Lung (tissue), 11 donors: ENCODE measurements at regions not wholly inside any gene's neighbourhood (a gene's known extent, or its start where the extent isn't known, plus 50 kb on each side); places are given as distances from the start of the nearest gene placed in this dataset.
A peak's percentile ranks its signal among the peaks of the same experiment; 100 is the strongest.

ENCODE experiments used
- ATAC-seq: fragments of 200-7000 bp; cut with Tn5 transposase; one replicate; pipeline ENCODE4 v1.9.1; 2020; ENCODE audit warnings: moderate number of reproducible peaks; ENCODE audit not compliant: insufficient read depth, low FRiP score
- DNase-seq, 3 donors: peaks; one replicate each; pipeline ENCODE4 v3.0.0-alpha.2; 2013 to 2017
- H3K27ac ChIP-seq, 2 donors: one replicate each; pipeline ENCODE4 v1.5.1; 2013; ENCODE audit warnings: mild to moderate bottlenecking in 2 of 2, moderate library complexity in 2 of 2, control low read depth in 1 of 2, inconsistent platforms in 1 of 2, low read depth in 1 of 2, low read length in 1 of 2
- H3K27me3 ChIP-seq, 3 donors: one replicate each; pipeline ENCODE4 v1.5.1; 2013; ENCODE audit warnings: low read length in 2 of 3; ENCODE audit not compliant: control insufficient read depth in 3 of 3, insufficient read depth in 3 of 3
- H3K36me3 ChIP-seq, 4 donors: one replicate each; pipeline ENCODE4 v1.5.1; 2013; ENCODE audit warnings: low read length in 4 of 4, mild to moderate bottlenecking in 1 of 4, moderate library complexity in 1 of 4; ENCODE audit not compliant: control insufficient read depth in 4 of 4, insufficient read depth in 4 of 4
- H3K4me1 ChIP-seq, 5 donors: one replicate each; pipeline ENCODE4 v1.5.1; 2013; ENCODE audit warnings: low read length in 5 of 5, mild to moderate bottlenecking in 2 of 5, moderate library complexity in 1 of 5; ENCODE audit not compliant: control insufficient read depth in 5 of 5, insufficient read depth in 5 of 5
- H3K4me3 ChIP-seq: one replicate; pipeline ENCODE4 v1.5.1; 2013; ENCODE audit warnings: mild to moderate bottlenecking, control low read depth, moderate library complexity
- H3K9ac ChIP-seq, 2 donors: one replicate each; pipeline ENCODE4 v1.5.1; 2013; ENCODE audit warnings: low read length in 2 of 2, control low read depth in 1 of 2; ENCODE audit not compliant: insufficient read depth in 1 of 2
- H3K9me3 ChIP-seq, 4 donors: one replicate each; pipeline ENCODE4 v1.5.1; 2013; ENCODE audit warnings: low read length in 3 of 4, mild to moderate bottlenecking in 1 of 4, moderate library complexity in 1 of 4; ENCODE audit not compliant: control insufficient read depth in 4 of 4, insufficient read depth in 3 of 4
- CTCF ChIP-seq: IDR thresholded peaks from 2 replicates; pipeline ENCODE4 v1.5.1; 2012; ENCODE audit warnings: mild to moderate bottlenecking; ENCODE audit errors: control extremely low read depth, extremely low read depth
- WGBS, 2 donors: extraction: QIAGEN DNeasy Blood & Tissue Kit; methylation state at CpG; one replicate each; pipeline ENCODE4 v1.1.7; 2013; 5-methylcytosine and 5-hydroxymethylcytosine counted together
- donor health status: control.
- donor health status: control.
- donor health status: Bipolar disorder and iron deficiency.
- donor health status: healthy.
- donor health status: DM: yes; HTN: yes; CAD: no.

GRCh38 chr3:146682171-146682570, 77.0 kb upstream of the PLSCR5 start:
- H3K4me1 ChIP-seq, result peaks cover 0 to 14% (median 0%) of the 10 kb centered on the region in 5 donors
- no peak overlapping the region for H3K4me3 ChIP-seq
- H3K27ac ChIP-seq, result no peak overlapping the region
- no peaks in the 10 kb centered on the region for H3K36me3 ChIP-seq
- DNase-seq (peak in 2 of 3 donors; percentile 61 to 75), ATAC-seq (no peak)
- 39 to 67% methylated on average over 5 of the region's 5 CpGs for WGBS, 2 donors
- no peaks in the 10 kb centered on the region for H3K9me3 ChIP-seq
- H3K9ac ChIP-seq, result no peak overlapping the region
- H3K27me3 ChIP-seq, result no peaks in the 10 kb centered on the region
- TF ChIP-seq CTCF, result no peak

- no peaks in the 10 kb centered on the region for H3K27me3 ChIP-seq
- no peaks in the 10 kb centered on the region for H3K36me3 ChIP-seq
- DNase-seq (no peak), ATAC-seq (no peak)
- H3K27ac ChIP-seq, result no peak overlapping the region
- H3K4me1 ChIP-seq, result peaks cover 0 to 14% (median 0%) of the 10 kb centered on the region in 5 donors
- no peak overlapping the region for H3K9ac ChIP-seq
- TF ChIP-seq CTCF, result no peak
- H3K9me3 ChIP-seq, result no peaks in the 10 kb centered on the region
- WGBS, 2 donors, result 70 to 76% methylated on average over 4 of the region's 4 CpGs
- H3K4me3 ChIP-seq, result no peak overlapping the region
Measured at GRCh38 chr3:146680617-146681016, 75.5 kb upstream of the PLSCR5 start.

- Histone ChIP-seq H3K4me3 (no peak overlapping the region), H3K4me1 (peaks cover 0 to 14% (median 0%) of the 10 kb centered on the region in 5 donors), H3K9me3 (no peaks in the 10 kb centered on the region), H3K9ac (no peak overlapping the region), H3K27me3 (no peaks in the 10 kb centered on the region), H3K27ac (no peak overlapping the region), H3K36me3 (no peaks in the 10 kb centered on the region)
- no peak for TF ChIP-seq CTCF
- ATAC-seq (no peak), DNase-seq (no peak)
- 74 to 83% methylated on average over 3 of the region's 3 CpGs for WGBS, 2 donors
Measured at GRCh38 chr3:146679995-146680394, 74.8 kb upstream of the PLSCR5 start.

GRCh38 chr3:146679191-146679590, 74.0 kb upstream of the PLSCR5 start:
- TF ChIP-seq CTCF, result no peak
- WGBS, 2 donors, result 87 to 91% methylated on average over 3 of the region's 3 CpGs
- H3K27me3 ChIP-seq, result no peaks in the 10 kb centered on the region
- no peak for DNase-seq
- no peaks in the 10 kb centered on the region for H3K9me3 ChIP-seq
- H3K27ac ChIP-seq, result no peak overlapping the region
- H3K4me3 ChIP-seq, result no peak overlapping the region
- H3K9ac ChIP-seq, result no peak overlapping the region
- no peaks in the 10 kb centered on the region for H3K36me3 ChIP-seq
- ATAC-seq, result no peak
- H3K4me1 ChIP-seq, result peaks cover 0 to 14% (median 0%) of the 10 kb centered on the region in 5 donors
